CD14-positive monocyte (primary cell): ENCODE measurements at regions not wholly inside any gene's neighbourhood (a gene's known extent, or its start where the extent isn't known, plus 50 kb on each side); places are given as distances from the start of the nearest gene placed in this dataset.

Experiments used
- DNase-seq, 3 donors: peaks; one replicate each; pipeline ENCODE4 v3.0.0-alpha.2; 2011 to 2022
- H2AFZ ChIP-seq: 2 replicates; pipeline ENCODE4 v1.6.0; 2012; ENCODE audit warnings: mild to moderate bottlenecking, low read depth, low read length, inconsistent platforms; ENCODE audit not compliant: insufficient read depth, poor library complexity, severe bottlenecking
- H3K27ac ChIP-seq, 2 donors: 1 replicate in 1 of 2; 2 replicates in 1 of 2; pipeline ENCODE4 v1.5.1; 2012 to 2013; ENCODE audit warnings: low read length in 2 of 2, control low read depth in 1 of 2, inconsistent platforms in 1 of 2, low read depth in 1 of 2, mild to moderate bottlenecking in 1 of 2
- H3K27me3 ChIP-seq, 2 donors: one replicate each; pipeline versions ENCODE4 v1.6.0 to v1.6.1; 2011 to 2013; ENCODE audit warnings: low read length in 2 of 2; ENCODE audit not compliant: control insufficient read depth in 2 of 2, insufficient read depth in 2 of 2
- H3K36me3 ChIP-seq, 2 donors: replicated peaks in 1 of 2; 1 replicate in 1 of 2; 2 replicates in 1 of 2; pipeline versions ENCODE4 v1.5.1 to v1.6.1; 2012 to 2013; ENCODE audit warnings: low read length in 2 of 2, control low read depth in 1 of 2, inconsistent platforms in 1 of 2, mild to moderate bottlenecking in 1 of 2; ENCODE audit not compliant: insufficient read depth in 2 of 2, control insufficient read depth in 1 of 2
- H3K4me1 ChIP-seq, 2 donors: 1 replicate in 1 of 2; 2 replicates in 1 of 2; pipeline versions ENCODE4 v1.5.1 to v1.6.1; 2012 to 2013; ENCODE audit warnings: low read length in 2 of 2, control low read depth in 1 of 2, inconsistent platforms in 1 of 2, mild to moderate bottlenecking in 1 of 2, moderate library complexity in 1 of 2; ENCODE audit not compliant: insufficient read depth in 2 of 2, control insufficient read depth in 1 of 2
- H3K4me2 ChIP-seq: replicated peaks from 2 replicates; pipeline ENCODE3; 2012; ENCODE audit warnings: low read length, moderate library complexity, mild to moderate bottlenecking; ENCODE audit not compliant: poor library complexity, severe bottlenecking; ENCODE audit errors: extremely low read depth
- H3K4me3 ChIP-seq, 3 experiments: fragments of 200-600 bp in 1 of 3; sonication (generic) in 1 of 3; replicated peaks in 1 of 3; 1 replicate in 2 of 3; 2 replicates in 1 of 3; pipeline ENCODE4 v1.5.1; 2011 to 2013; ENCODE audit warnings: low read length in 3 of 3, mild to moderate bottlenecking in 3 of 3, control low read depth in 2 of 3, low read depth in 2 of 3, inconsistent platforms in 1 of 3, moderate library complexity in 1 of 3
- H3K79me2 ChIP-seq: 2 replicates; pipeline ENCODE4 v1.6.0; 2012; ENCODE audit warnings: mild to moderate bottlenecking, control low read depth, inconsistent platforms, low read length, moderate library complexity; ENCODE audit not compliant: insufficient read depth
- H3K9ac ChIP-seq: 2 replicates; pipeline ENCODE4 v1.6.0; 2017; ENCODE audit warnings: low read length, mild to moderate bottlenecking; ENCODE audit not compliant: insufficient read depth, poor library complexity, severe bottlenecking
- H3K9me3 ChIP-seq, 2 donors: replicated peaks in 1 of 2; 1 replicate in 1 of 2; 2 replicates in 1 of 2; pipeline versions ENCODE4 v1.5.1 to v1.6.1; 2012 to 2013; ENCODE audit warnings: low read length in 2 of 2, control low read depth in 1 of 2; ENCODE audit not compliant: control insufficient read depth in 1 of 2, insufficient read depth in 1 of 2
- H4K20me1 ChIP-seq: 2 replicates; pipeline ENCODE4 v1.6.0; 2012; ENCODE audit warnings: mild to moderate bottlenecking, low read length, control low read depth, moderate library complexity; ENCODE audit not compliant: insufficient read depth
- H3K27ac Mint-ChIP-seq, 7 donors: one replicate each; pipeline ENCODE4 v1.8.0; 2020; ENCODE audit warnings: mild to moderate bottlenecking in 7 of 7, mixed read lengths in 7 of 7, moderate library complexity in 6 of 7, inconsistent platforms in 2 of 7
- H3K27me3 Mint-ChIP-seq, 3 donors: one replicate each; pipeline ENCODE4 v1.8.0; 2021 to 2022; ENCODE audit warnings: low read depth in 3 of 3, mild to moderate bottlenecking in 3 of 3, mixed read lengths in 3 of 3, moderate library complexity in 3 of 3, inconsistent platforms in 1 of 3
- H3K36me3 Mint-ChIP-seq, 2 donors: one replicate each; pipeline ENCODE4 v1.8.0; 2020; ENCODE audit warnings: mixed read lengths in 2 of 2, inconsistent platforms in 1 of 2, mild to moderate bottlenecking in 1 of 2
- H3K4me1 Mint-ChIP-seq: one replicate; pipeline ENCODE4 v1.8.0; 2020; ENCODE audit warnings: mild to moderate bottlenecking, mixed read lengths
- H3K4me3 Mint-ChIP-seq, 2 donors: one replicate each; pipeline ENCODE4 v1.8.0; 2020; ENCODE audit warnings: mild to moderate bottlenecking in 2 of 2, mixed read lengths in 2 of 2, moderate library complexity in 1 of 2
- H3K9me3 Mint-ChIP-seq, 7 donors: one replicate each; pipeline ENCODE4 v1.8.0; 2020 to 2022; ENCODE audit warnings: mixed read lengths in 7 of 7, mild to moderate bottlenecking in 6 of 7, moderate library complexity in 6 of 7, inconsistent platforms in 2 of 7
- CTCF ChIP-seq: fragments of 200-600 bp; IDR thresholded peaks from one replicate; pipeline ENCODE4 v1.8.0; 2022; ENCODE audit warnings: antibody characterized with exemption, mild to moderate bottlenecking
- WGBS: methylation state at CpG from one replicate; pipeline ENCODE4 v1.1.5; 2013; ENCODE audit warnings: missing lambda C conversion rate; ENCODE audit not compliant: insufficient coverage; 5-methylcytosine and 5-hydroxymethylcytosine counted together
- intact Hi-C, 2 donors: fragments of 100-400 bp; cut with micrococcal nuclease; formaldehyde crosslinking; loops; one replicate each; pipeline versions ENCODE4 v1.15.0 to v1.15.1; 2023

- no peak for DNase-seq
- Histone ChIP-seq H3K27me3 (no peaks in the 10 kb centered on the region), H3K79me2 (no peaks in the 10 kb centered on the region), H3K4me2 (no peak overlapping the region), H4K20me1 (no peaks in the 10 kb centered on the region), H3K36me3 (no peaks in the 10 kb centered on the region), H3K9me3 (peaks cover 4 to 11% of the 10 kb centered on the region in 2 donors), H3K4me3 (no peak overlapping the region), H3K27ac (no peak overlapping the region), H3K4me1 (no peaks in the 10 kb centered on the region), H2AFZ (no peak overlapping the region), H3K9ac (no peak overlapping the region)
- H3K4me3 Mint-ChIP-seq: no peak overlapping the region
- no peaks in the 10 kb centered on the region for H3K36me3 Mint-ChIP-seq
- no peaks in the 10 kb centered on the region for H3K27me3 Mint-ChIP-seq
- H3K4me1 Mint-ChIP-seq: no peaks in the 10 kb centered on the region
- H3K27ac Mint-ChIP-seq: no peak overlapping the region
- no peak for TF ChIP-seq CTCF
- intact Hi-C loops: no loop called here
- H3K9me3 Mint-ChIP-seq: peaks cover 2 to 10% (median 5%) of the 10 kb centered on the region in 7 donors
These were observed 1864.1 kb downstream of the EFNA5 start for GRCh38 chr5:105806596-105806995.

GRCh38 chr5:105803431-105803830, 1867.3 kb downstream of the EFNA5 start:
- Histone ChIP-seq H4K20me1 (no peaks in the 10 kb centered on the region), H3K36me3 (no peaks in the 10 kb centered on the region), H3K27ac (no peak overlapping the region), H3K27me3 (no peaks in the 10 kb centered on the region), H3K4me2 (no peak overlapping the region), H3K4me3 (no peak overlapping the region), H3K4me1 (no peaks in the 10 kb centered on the region), H2AFZ (no peak overlapping the region), H3K9ac (no peak overlapping the region), H3K79me2 (no peaks in the 10 kb centered on the region), H3K9me3 (peaks cover 4 to 16% of the 10 kb centered on the region in 2 donors)
- no peak for DNase-seq
- H3K36me3 Mint-ChIP-seq: no peaks in the 10 kb centered on the region
- H3K9me3 Mint-ChIP-seq: peaks cover 3 to 10% (median 5%) of the 10 kb centered on the region in 7 donors
- H3K4me1 Mint-ChIP-seq: no peaks in the 10 kb centered on the region
- H3K27ac Mint-ChIP-seq: no peak overlapping the region
- TF ChIP-seq CTCF: no peak
- 78% methylated on average over 1 of the region's 1 CpG for WGBS
- no peaks in the 10 kb centered on the region for H3K27me3 Mint-ChIP-seq
- no peak overlapping the region for H3K4me3 Mint-ChIP-seq
- intact Hi-C loops: no loop called here
